HEK293T (cell line): ENCODE measurements at regions not wholly inside any gene's neighbourhood (a gene's known extent, or its start where the extent isn't known, plus 50 kb on each side); places are given as distances from the start of the nearest gene placed in this dataset.

Experiments
- CTCF ChIA-PET: fragments of 350-600 bp; formaldehyde crosslinking; extraction: SDS; loops from one replicate; lab custom pipeline; 2021; ENCODE audit warnings: antibody characterized with exemption, inconsistent platforms; lab: Yijun Ruan, JAX
- POLR2A ChIA-PET: fragments of 350-600 bp; formaldehyde crosslinking; extraction: SDS; loops from one replicate; lab custom pipeline; 2020; ENCODE audit warnings: antibody characterized with exemption, inconsistent platforms; lab: Yijun Ruan, JAX
- DNase-seq: peaks from one replicate; pipeline ENCODE4 v3.0.0; 2012; ENCODE audit warnings: mixed read lengths; ENCODE audit errors: extremely low spot score
- ARNT ChIP-seq: fragments of 450-650 bp; IDR thresholded peaks from 2 replicates; pipeline ENCODE4 v1.6.1; 2017; ENCODE audit warnings: mild to moderate bottlenecking
- BHLHE40 ChIP-seq: fragments of 450-650 bp; IDR thresholded peaks from 2 replicates; pipeline ENCODE4 v1.6.1; 2016; ENCODE audit warnings: mild to moderate bottlenecking, moderate library complexity, borderline replicate concordance
- CTBP1 ChIP-seq: fragments of 450-650 bp; IDR thresholded peaks from 2 replicates; pipeline ENCODE4 v1.6.1; 2016; ENCODE audit warnings: borderline replicate concordance
- ELF4 ChIP-seq: fragments of 450-650 bp; IDR thresholded peaks from 2 replicates; pipeline ENCODE4 v1.6.1; 2017; ENCODE audit warnings: antibody characterized with exemption
- FOXA1 ChIP-seq: fragments of 450-650 bp; IDR thresholded peaks from 2 replicates; pipeline ENCODE4 v1.6.1; 2016; ENCODE audit warnings: mild to moderate bottlenecking
- FOXK2 ChIP-seq: fragments of 450-650 bp; IDR thresholded peaks from 2 replicates; pipeline ENCODE4 v1.6.1; 2016; ENCODE audit warnings: mild to moderate bottlenecking
- FOXM1 ChIP-seq: fragments of 450-650 bp; IDR thresholded peaks from 2 replicates; pipeline ENCODE4 v1.6.1; 2017; ENCODE audit warnings: mild to moderate bottlenecking, borderline replicate concordance
- HDGF ChIP-seq: fragments of 450-650 bp; IDR thresholded peaks from 2 replicates; pipeline ENCODE4 v1.6.1; 2017; ENCODE audit warnings: antibody characterized with exemption, borderline replicate concordance
- L3MBTL2 ChIP-seq: fragments of 450-650 bp; conservative IDR thresholded peaks from 2 replicates; pipeline ENCODE4 v1.6.1; 2016; ENCODE audit warnings: mild to moderate bottlenecking
- LEF1 ChIP-seq: fragments of 450-650 bp; IDR thresholded peaks from 2 replicates; pipeline ENCODE4 v1.6.1; 2017; ENCODE audit warnings: mild to moderate bottlenecking, borderline replicate concordance
- NFRKB ChIP-seq: fragments of 450-650 bp; IDR thresholded peaks from 2 replicates; pipeline ENCODE4 v1.6.1; 2016; ENCODE audit warnings: mild to moderate bottlenecking, moderate library complexity
- SP1 ChIP-seq: fragments of 450-650 bp; IDR thresholded peaks from 2 replicates; pipeline ENCODE4 v1.6.1; 2017
- SUZ12 ChIP-seq: fragments of 450-650 bp; IDR thresholded peaks from 2 replicates; pipeline ENCODE4 v1.6.1; 2016; ENCODE audit warnings: mild to moderate bottlenecking
- TARDBP ChIP-seq: fragments of 450-650 bp; IDR thresholded peaks from 2 replicates; pipeline ENCODE4 v1.6.1; 2016
- ZNF384 ChIP-seq: fragments of 450-650 bp; IDR thresholded peaks from 2 replicates; pipeline ENCODE4 v1.6.1; 2016
- TF ChIP-seq, protein P1 (sequence below): fragments of 450-650 bp; IDR thresholded peaks from 2 replicates; pipeline ENCODE4 v1.6.1; 2016

DNA sequence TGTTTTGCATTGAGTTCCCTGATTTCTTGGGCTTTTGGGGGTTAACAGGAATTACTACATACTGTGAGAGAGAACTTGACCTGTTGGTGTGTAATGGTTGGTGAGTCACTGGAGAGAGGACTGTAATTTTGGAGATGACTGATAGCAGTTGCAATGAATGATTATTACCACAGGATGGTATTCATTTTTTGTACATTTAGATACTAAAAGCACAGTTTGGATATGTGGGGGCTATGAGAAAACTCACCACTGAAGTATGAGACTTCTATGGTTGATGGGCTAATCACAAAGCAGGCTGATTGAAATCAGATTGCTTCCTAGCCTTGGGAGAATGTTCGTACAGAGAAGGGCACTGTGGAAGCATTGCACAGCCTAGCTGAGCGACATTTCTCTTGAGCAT, 1571.3 kb upstream of the PRMT6 start:
- no peak for DNase-seq
- no peak for TF ChIP-seq SUZ12
- TF ChIP-seq SP1, result no peak
- no peak for TF ChIP-seq FOXM1
- TF ChIP-seq LEF1, result no peak
- no peak for TF ChIP-seq ARNT
- TF ChIP-seq ZNF384, result no peak
- no peak for TF ChIP-seq TARDBP
- TF ChIP-seq, protein P1, sequence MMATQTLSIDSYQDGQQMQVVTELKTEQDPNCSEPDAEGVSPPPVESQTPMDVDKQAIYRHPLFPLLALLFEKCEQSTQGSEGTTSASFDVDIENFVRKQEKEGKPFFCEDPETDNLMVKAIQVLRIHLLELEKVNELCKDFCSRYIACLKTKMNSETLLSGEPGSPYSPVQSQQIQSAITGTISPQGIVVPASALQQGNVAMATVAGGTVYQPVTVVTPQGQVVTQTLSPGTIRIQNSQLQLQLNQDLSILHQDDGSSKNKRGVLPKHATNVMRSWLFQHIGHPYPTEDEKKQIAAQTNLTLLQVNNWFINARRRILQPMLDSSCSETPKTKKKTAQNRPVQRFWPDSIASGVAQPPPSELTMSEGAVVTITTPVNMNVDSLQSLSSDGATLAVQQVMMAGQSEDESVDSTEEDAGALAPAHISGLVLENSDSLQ, result no peak
- TF ChIP-seq CTBP1, result no peak
- TF ChIP-seq L3MBTL2, result no peak
- POLR2A ChIA-PET, result no interaction called here
- CTCF ChIA-PET, result no interaction called here

DNA sequence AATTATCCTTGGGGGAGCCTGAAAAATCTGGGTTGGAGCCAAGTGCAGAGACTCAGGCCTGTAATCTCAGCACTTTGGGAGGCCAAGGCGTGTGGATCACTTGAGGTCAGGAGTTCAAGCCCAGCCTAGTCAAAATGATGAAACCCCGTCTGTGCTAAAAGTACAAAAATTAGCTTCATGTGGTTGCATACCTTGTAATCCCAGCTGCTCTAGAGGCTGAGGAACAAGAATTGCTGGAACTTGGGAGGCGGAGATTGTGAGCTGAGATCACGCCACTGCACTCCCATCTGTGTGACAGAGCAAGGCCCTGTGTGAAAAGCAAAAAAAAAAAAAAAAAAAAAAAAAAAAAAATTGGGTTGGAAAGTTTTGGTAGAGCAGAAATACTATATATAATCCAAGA, 1563.6 kb upstream of the PRMT6 start:
- POLR2A ChIA-PET, result no interaction called here
- DNase-seq, result no peak
- CTCF ChIA-PET, result no interaction called here
- TF ChIP-seq ZNF384, result no peak; the same call in none of the 2 replicates
- no peak for TF ChIP-seq TARDBP
- TF ChIP-seq ARNT, result no peak
- no peak for TF ChIP-seq SUZ12
- no peak for TF ChIP-seq SP1

DNA sequence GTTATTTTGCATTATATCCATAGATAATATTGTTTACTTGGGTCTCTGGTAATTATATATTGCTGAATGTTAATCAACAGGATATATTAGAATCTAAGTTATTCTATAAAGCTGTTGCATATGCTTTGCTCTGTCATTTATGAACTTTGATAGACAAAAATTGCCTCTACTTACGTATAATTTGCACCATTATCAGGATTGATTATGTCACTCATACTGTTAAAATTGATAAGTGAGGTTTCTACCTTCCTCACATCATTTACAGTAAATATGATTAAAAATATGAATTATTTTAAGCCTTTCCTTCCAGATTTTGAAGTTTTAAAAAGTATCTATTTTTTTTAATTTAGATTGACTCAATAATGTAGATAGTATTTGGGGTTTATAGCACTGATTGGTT, 1540.4 kb upstream of the PRMT6 start:
- TF ChIP-seq TARDBP (no peak), ARNT (no peak), FOXA1 (no peak), ZNF384 (no peak), HDGF (no peak), FOXK2 (no peak), BHLHE40 (no peak), SP1 (no peak), LEF1 (no peak), NFRKB (no peak), CTBP1 (no peak), SUZ12 (no peak), L3MBTL2 (no peak), FOXM1 (no peak), ELF4 (no peak)
- TF ChIP-seq, protein P1, result no peak
- ChIA-PET POLR2A (no interaction called here), CTCF (no interaction called here)
- no peak for DNase-seq

DNA sequence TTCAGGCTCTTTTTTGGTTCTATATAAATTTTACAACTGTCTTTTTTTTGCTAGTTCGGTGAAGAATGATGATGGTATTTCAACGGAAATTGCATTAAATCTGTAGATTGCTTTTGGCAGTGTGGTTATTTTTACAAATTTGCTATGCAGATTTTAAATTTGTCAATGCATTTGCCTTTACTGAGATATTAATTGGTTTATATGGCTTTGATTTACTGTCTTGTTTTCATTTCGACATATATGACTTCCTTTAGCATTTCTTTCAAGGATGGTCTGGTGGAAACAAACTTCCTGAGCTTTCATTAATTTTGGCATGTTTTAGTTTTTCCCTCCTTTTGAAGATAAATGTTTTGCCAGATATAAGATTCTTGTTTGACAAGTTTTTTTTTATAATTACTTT, 1522.5 kb upstream of the PRMT6 start:
- ChIA-PET CTCF (no interaction called here), POLR2A (no interaction called here)
- no peak for DNase-seq

DNA sequence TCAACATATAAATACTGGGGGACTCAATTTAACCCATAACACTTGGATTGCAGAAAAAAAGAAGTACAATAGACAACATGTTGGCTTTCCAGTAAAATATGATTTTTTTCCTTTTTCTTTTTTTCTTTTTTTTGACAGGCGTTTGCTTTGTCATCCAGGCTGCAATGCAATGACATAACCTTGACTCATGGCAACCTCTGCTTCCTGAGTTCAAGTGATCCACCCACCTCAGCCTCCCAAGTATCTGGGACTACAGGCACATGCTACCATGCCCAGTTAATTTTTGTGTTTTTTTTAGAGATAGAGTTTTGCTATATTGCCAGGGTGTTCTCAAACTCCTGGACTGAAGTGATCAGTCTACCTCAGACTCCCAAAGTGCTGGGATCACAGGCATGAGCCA, 1512.0 kb upstream of the PRMT6 start:
- DNase-seq, result no peak
- ChIA-PET CTCF (no interaction called here), POLR2A (no interaction called here)

More for the DNA sequence above, 1522.5 kb upstream of the PRMT6 start:
- TF ChIP-seq FOXK2, result no peak
- TF ChIP-seq TARDBP, result no peak
- TF ChIP-seq ZNF384, result no peak
- TF ChIP-seq ELF4, result no peak
- TF ChIP-seq SUZ12, result no peak
- no peak for TF ChIP-seq FOXM1
- no peak for TF ChIP-seq L3MBTL2

DNA sequence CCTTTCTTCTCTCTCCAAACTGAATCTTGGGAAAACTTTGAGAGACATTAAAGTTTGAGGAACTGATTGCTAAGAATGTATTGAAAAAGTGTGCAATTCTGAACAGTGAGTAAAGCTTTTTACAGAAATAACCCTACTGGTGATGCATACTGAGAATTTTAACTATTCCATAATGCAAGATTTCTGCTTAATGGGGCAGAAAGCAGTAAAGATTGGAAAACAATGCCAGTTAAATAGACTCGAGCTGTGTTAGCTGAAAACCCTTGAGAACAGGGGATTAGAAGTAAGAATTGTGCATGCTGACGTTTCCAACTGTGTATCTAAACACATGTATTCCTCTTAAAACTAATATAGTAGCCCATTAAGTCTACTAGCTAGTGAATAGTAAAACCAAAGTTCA, 1500.2 kb upstream of the PRMT6 start:
- TF ChIP-seq, protein P1, result peak; percentile 28; the same call in 1 of the 2 replicates
- TF ChIP-seq CTBP1, result peak; percentile 73; the same call in 1 of the 2 replicates
- TF ChIP-seq FOXK2, result no peak
- DNase-seq, result peak; percentile 12
- ChIA-PET POLR2A (no interaction called here), CTCF (no interaction called here)

More for the DNA sequence above, 1512.0 kb upstream of the PRMT6 start:
- TF ChIP-seq HDGF (no peak), TARDBP (no peak), FOXK2 (no peak), ELF4 (no peak), SUZ12 (no peak), LEF1 (no peak), BHLHE40 (no peak), FOXM1 (no peak), SP1 (no peak)

DNA sequence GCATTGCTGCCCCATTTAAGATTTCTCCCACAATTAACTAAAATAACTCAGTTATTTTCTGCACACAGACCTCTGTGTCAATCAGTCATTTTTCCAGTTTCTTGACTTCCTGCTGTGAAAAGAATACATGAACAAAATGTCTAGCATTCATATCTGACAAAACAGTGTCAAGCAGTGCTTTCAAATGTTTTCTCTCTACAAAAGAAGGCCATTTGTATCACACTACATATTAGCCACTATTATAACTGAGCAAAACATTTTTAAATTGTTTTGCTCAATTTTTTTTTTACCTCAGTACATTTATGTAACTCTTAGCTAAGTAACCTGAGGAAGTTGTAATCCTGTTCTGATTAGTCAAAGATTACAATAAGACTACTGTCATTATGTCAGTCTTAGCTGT, 1498.5 kb upstream of the PRMT6 start:
- DNase-seq, result no peak
- ChIA-PET POLR2A (no interaction called here), CTCF (no interaction called here)
- TF ChIP-seq SUZ12, result no peak
- TF ChIP-seq ELF4, result no peak
- no peak for TF ChIP-seq LEF1
- no peak for TF ChIP-seq FOXA1
- no peak for TF ChIP-seq ARNT
- TF ChIP-seq BHLHE40, result no peak
- no peak for TF ChIP-seq SP1
- no peak for TF ChIP-seq FOXM1
- no peak for TF ChIP-seq FOXK2
- no peak for TF ChIP-seq ZNF384
- TF ChIP-seq NFRKB, result no peak
- TF ChIP-seq TARDBP, result no peak
- TF ChIP-seq L3MBTL2, result no peak
- no peak for TF ChIP-seq HDGF
- TF ChIP-seq CTBP1, result no peak
- TF ChIP-seq, protein P1, result no peak
